GM21381 (cell line): ENCODE measurements at regions not wholly inside any gene's neighbourhood (a gene's known extent, or its start where the extent isn't known, plus 50 kb on each side); places are given as distances from the start of the nearest gene placed in this dataset.
A peak's percentile ranks its signal among the peaks of the same experiment; 100 is the strongest.
"Not testable (repeated sequence)": the region's sequence is repeated elsewhere in the genome, so short reads cannot be mapped to it uniquely, and the experiment has no call there.

Experiments used
- ATAC-seq: cut with Tn5 transposase; IDR thresholded peaks from one replicate; pipeline ENCODE4 v1.9.1; 2021; ENCODE audit warnings: mild to moderate bottlenecking, moderate library complexity; ENCODE audit not compliant: unreplicated experiment

GRCh38 chr3:72171946-72172345 is 387.0 kb upstream of the PROK2 start:
- ATAC-seq: no peak

GRCh38 chr3:72171463-72171881 is 386.5 kb upstream of the PROK2 start:
- no peak for ATAC-seq

GRCh38 chr3:72169561-72170472 is 384.9 kb upstream of the PROK2 start:
- no peak for ATAC-seq

GRCh38 chr3:72169120-72169519 is 384.2 kb upstream of the PROK2 start:
- no peak for ATAC-seq

GRCh38 chr3:72165808-72166207 is 380.9 kb upstream of the PROK2 start:
- ATAC-seq: no peak

- ATAC-seq: no peak
Measured at GRCh38 chr3:72165317-72165716, 380.4 kb upstream of the PROK2 start.

- ATAC-seq: no peak
Measured at GRCh38 chr3:72164635-72164978, 379.7 kb upstream of the PROK2 start.

- ATAC-seq: peak; percentile 88
Measured at GRCh38 chr3:72163809-72164634, 379.1 kb upstream of the PROK2 start.

- ATAC-seq: no peak
Measured at GRCh38 chr3:72162649-72163184, 377.8 kb upstream of the PROK2 start.

- no peak for ATAC-seq
Measured at GRCh38 chr3:72161881-72162595, 377.1 kb upstream of the PROK2 start.

GRCh38 chr3:72161285-72161684 is 376.3 kb upstream of the PROK2 start:
- not testable (repeated sequence) for ATAC-seq

- ATAC-seq: no peak
Measured at GRCh38 chr3:72160351-72160750, 375.4 kb upstream of the PROK2 start.

- ATAC-seq: no peak
Measured at GRCh38 chr3:72159487-72159886, 374.5 kb upstream of the PROK2 start.

- ATAC-seq: no peak
Measured at GRCh38 chr3:72158639-72159326, 373.8 kb upstream of the PROK2 start.

GRCh38 chr3:72157748-72158638 is 373.0 kb upstream of the PROK2 start:
- ATAC-seq: no peak

- no peak for ATAC-seq
Measured at GRCh38 chr3:72155391-72156064, 370.6 kb upstream of the PROK2 start.

GRCh38 chr3:72154391-72155335 is 369.7 kb upstream of the PROK2 start:
- no peak for ATAC-seq
